Breast epithelium (tissue), 4 donors: ENCODE measurements at regions not wholly inside any gene's neighbourhood (a gene's known extent, or its start where the extent isn't known, plus 50 kb on each side); places are given as distances from the start of the nearest gene placed in this dataset.
A peak's percentile ranks its signal among the peaks of the same experiment; 100 is the strongest.
"Not testable (repeated sequence)": the region's sequence is repeated elsewhere in the genome, so short reads cannot be mapped to it uniquely, and the experiment has no call there.

Experiments used
- DNase-seq, 2 donors: peaks; one replicate each; pipeline ENCODE4 v3.0.0-alpha.2; 2019; ENCODE audit warnings: low spot score in 2 of 2
- H3K27ac ChIP-seq, 2 donors: fragments of 200-600 bp; sonication (generic) in 1 of 2; one replicate each; pipeline ENCODE4 v1.5.1; 2016 to 2019; ENCODE audit warnings: mild to moderate bottlenecking in 1 of 2
- H3K27me3 ChIP-seq, 2 donors: fragments of 200-600 bp; sonication (generic) in 1 of 2; one replicate each; pipeline versions ENCODE4 v1.5.1 to v1.6.0; 2017 to 2019; ENCODE audit warnings: control low read depth in 1 of 2, mild to moderate bottlenecking in 1 of 2
- H3K36me3 ChIP-seq: fragments of 200-600 bp; one replicate; pipeline ENCODE4 v1.5.1; 2019
- H3K4me1 ChIP-seq, 2 donors: fragments of 200-600 bp; sonication (generic); one replicate each; pipeline ENCODE4 v1.5.1; 2016 to 2019; ENCODE audit warnings: control low read depth in 1 of 2
- H3K4me3 ChIP-seq, 3 donors: fragments of 200-600 bp; sonication (generic); 1 replicate in 2 of 3; 2 replicates in 1 of 3; pipeline ENCODE4 v1.5.1; 2016 to 2019; ENCODE audit warnings: mild to moderate bottlenecking in 3 of 3, moderate library complexity in 2 of 3
- H3K9me3 ChIP-seq, 2 donors: fragments of 200-600 bp; sonication (generic) in 1 of 2; one replicate each; pipeline ENCODE4 v1.5.1; 2016 to 2019; ENCODE audit warnings: control low read depth in 1 of 2
- POLR2A ChIP-seq: fragments of 450-650 bp; IDR thresholded peaks from one replicate; pipeline ENCODE4 v1.6.1; 2016; ENCODE audit warnings: antibody characterized with exemption, mild to moderate bottlenecking, moderate library complexity
- POLR2AphosphoS5 ChIP-seq, 3 donors: sonication (generic); formaldehyde crosslinking; IDR thresholded peaks; one replicate each; pipeline ENCODE4 v1.6.1; 2017; ENCODE audit warnings: antibody characterized with exemption in 3 of 3
- intact Hi-C: fragments of 100-400 bp; cut with DNase I; formaldehyde crosslinking; loops from one replicate; pipeline ENCODE4 v1.15.1; 2023; ENCODE audit warnings: low total_unique reads
- TF ChIP-seq, protein P1 (sequence below), 3 donors: fragments of 450-650 bp; IDR thresholded peaks; one replicate each; pipeline ENCODE4 v1.5.1; 2016 to 2017; ENCODE audit warnings: antibody characterized with exemption in 3 of 3, mild to moderate bottlenecking in 3 of 3, moderate library complexity in 3 of 3

DNA sequence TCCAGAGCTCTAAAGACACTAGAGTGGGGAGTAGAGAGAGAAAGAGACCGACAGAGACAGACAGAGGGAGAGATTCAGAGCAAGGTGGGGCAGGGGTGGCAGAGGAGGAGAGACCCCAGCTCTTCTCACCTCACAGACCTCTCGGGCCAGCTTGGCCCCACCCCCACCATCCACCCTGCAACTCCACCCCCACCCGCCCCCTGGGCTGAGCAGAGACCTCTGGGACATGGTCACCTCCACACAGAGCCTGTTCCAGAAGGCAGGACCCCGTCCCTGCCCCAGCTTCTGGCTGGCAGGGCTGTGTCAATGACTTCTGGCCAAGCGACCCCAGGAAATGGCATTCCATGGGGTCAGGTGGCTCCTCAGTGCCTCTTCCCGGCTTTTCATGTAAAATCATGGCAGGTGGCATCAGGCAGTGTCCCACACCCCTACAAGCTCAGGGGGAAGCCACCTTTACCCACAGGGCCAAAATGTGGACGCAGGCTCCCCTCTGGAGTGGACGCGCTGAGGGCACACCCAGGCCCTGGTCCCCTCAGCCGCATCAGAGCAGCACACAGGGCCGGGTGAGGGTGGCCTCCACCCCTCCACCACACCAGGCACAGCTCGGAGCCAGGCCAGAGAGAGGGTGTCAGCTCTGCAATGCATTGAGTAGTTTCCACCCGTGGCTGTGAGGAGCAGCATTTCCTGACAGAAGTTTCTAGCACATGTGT lies 131.2 kb upstream of the LPCAT1 start:
- no peak for TF ChIP-seq POLR2A

DNA sequence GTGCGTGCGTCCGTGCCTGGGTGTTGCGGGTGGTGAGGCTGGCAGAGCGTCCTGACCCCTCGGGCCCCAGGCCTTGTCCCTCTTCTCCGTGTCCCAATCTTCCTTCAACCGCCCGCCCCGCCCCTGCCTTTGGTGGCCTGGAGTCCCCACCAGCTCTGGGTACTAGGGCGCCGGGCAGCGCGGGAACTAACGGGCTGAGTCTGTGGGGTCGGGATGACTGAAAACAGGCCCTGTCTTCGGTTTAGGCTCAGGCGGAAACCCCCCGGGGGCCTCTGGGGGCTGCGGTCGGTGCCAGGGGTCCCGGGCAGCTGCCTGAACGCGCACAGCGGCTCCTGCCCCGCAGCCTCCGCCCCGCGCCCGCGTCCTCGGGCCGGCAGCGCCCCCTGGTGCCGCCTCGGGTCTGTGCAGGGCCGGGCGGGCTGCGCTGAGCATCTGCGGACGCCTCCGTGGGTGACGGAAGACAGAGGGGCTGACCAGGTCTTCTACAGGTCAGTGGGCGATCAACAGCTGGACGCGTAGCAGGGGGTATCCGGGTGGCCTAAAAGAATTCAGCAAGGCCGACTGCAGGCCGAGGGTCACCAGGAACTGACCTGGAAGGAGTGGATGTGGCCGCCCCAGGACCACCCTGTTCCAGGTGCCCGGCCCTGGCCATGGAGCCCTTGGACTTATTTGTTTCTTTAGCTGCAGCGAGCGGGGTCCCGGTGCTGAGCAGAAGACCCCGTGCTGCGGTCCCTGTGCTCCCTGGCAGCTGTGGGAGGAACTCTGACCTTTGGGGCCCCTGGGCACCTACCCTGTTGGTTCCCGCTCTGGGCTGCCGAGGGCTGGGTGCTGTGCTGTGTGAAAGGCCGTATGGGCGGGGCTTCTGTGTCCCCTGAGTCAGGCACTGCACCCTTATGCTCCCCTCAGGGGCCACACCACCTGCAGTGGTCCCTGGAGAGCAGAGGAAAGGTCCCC lies 130.2 kb upstream of the LPCAT1 start:
- not testable (repeated sequence) for H3K27ac ChIP-seq, H3K4me1 ChIP-seq, H3K36me3 ChIP-seq, DNase-seq, H3K9me3 ChIP-seq
- intact Hi-C loops: loop anchor here (5.0 kb wide), 1 partner anchor 487 kb away; no protein-coding TSS in a partner anchor
- TF ChIP-seq, protein P1, sequence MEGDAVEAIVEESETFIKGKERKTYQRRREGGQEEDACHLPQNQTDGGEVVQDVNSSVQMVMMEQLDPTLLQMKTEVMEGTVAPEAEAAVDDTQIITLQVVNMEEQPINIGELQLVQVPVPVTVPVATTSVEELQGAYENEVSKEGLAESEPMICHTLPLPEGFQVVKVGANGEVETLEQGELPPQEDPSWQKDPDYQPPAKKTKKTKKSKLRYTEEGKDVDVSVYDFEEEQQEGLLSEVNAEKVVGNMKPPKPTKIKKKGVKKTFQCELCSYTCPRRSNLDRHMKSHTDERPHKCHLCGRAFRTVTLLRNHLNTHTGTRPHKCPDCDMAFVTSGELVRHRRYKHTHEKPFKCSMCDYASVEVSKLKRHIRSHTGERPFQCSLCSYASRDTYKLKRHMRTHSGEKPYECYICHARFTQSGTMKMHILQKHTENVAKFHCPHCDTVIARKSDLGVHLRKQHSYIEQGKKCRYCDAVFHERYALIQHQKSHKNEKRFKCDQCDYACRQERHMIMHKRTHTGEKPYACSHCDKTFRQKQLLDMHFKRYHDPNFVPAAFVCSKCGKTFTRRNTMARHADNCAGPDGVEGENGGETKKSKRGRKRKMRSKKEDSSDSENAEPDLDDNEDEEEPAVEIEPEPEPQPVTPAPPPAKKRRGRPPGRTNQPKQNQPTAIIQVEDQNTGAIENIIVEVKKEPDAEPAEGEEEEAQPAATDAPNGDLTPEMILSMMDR (IDR thresholded peaks at IDR 0.05): peak in 2 of 3 donors; percentile 26 to 40
- H3K27me3 ChIP-seq: peaks cover 0 to 25% of the 10 kb centered on the region in 2 donors
- H3K4me3 ChIP-seq: peak overlapping the region in 2 of 3 donors; percentile 20 to 45

More for the DNA sequence above, 131.2 kb upstream of the LPCAT1 start:
- H3K27me3 ChIP-seq: peaks cover 0 to 30% of the 10 kb centered on the region in 2 donors
- H3K9me3 ChIP-seq: no peaks in the 10 kb centered on the region
- no peak for DNase-seq
- H3K27ac ChIP-seq: no peak overlapping the region
- intact Hi-C loops: loop anchor here (5.0 kb wide), 1 partner anchor 488 kb away; no protein-coding TSS in a partner anchor
- no peaks in the 10 kb centered on the region for H3K36me3 ChIP-seq
- H3K4me1 ChIP-seq: peaks cover 0 to 4% of the 10 kb centered on the region in 2 donors
- no peak overlapping the region for H3K4me3 ChIP-seq

DNA sequence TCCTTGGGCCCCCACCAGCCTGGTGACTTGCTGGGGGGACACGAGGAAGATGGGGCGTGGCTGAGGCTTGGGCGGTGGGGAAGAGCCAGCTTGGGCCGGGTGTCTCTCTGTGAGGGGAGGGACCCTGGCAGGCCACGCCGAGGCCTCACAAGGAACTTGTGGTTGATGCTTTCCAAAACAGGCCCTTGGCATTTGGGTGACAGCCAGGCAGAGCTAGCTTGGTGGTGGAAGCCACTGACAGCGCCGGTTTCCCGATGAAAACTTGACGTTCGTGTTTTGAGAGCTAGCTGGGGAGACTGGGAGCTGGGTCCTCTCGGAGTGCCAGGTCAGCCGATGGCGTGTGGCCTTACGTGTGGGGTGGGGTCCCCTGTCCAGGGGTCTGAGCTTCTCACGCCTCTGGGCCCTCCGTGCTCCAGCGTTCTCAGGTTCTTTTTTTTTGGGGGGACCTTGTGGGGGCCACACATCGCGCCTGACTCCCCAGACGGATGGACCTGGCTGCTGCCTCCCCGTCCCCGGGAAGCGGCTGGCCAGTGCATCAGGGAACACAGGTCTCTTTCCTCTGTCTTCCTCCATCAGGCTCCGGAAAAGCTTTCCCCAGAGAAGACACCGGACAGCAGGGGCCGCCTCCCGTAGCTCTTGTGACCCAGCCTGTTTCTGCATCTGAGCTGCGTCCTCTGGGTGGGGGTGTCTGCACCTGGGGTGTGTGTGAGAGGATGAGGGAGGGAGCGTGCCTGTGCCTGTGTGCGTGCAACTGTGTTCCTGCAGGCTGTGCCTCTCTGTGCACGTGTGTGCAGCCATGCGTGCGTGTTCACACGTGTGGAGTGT lies 129.3 kb upstream of the LPCAT1 start:
- H3K27ac ChIP-seq: no peak overlapping the region
- peaks cover 0 to 25% of the 10 kb centered on the region in 2 donors for H3K27me3 ChIP-seq
- H3K4me3 ChIP-seq: peak overlapping the region in 2 of 3 donors; percentile 20 to 45
- intact Hi-C loops: loop anchor here (5.0 kb wide), 1 partner anchor 486 kb away; no protein-coding TSS in a partner anchor
- no peak for TF ChIP-seq POLR2A
- no peak for TF ChIP-seq POLR2AphosphoS5 (IDR thresholded peaks at IDR 0.05)
- TF ChIP-seq, protein P1 (IDR thresholded peaks at IDR 0.05): no peak
- H3K36me3 ChIP-seq: no peaks in the 10 kb centered on the region
- H3K9me3 ChIP-seq: no peaks in the 10 kb centered on the region
- DNase-seq: no peak
- H3K4me1 ChIP-seq: peaks cover 0 to 4% of the 10 kb centered on the region in 2 donors

DNA sequence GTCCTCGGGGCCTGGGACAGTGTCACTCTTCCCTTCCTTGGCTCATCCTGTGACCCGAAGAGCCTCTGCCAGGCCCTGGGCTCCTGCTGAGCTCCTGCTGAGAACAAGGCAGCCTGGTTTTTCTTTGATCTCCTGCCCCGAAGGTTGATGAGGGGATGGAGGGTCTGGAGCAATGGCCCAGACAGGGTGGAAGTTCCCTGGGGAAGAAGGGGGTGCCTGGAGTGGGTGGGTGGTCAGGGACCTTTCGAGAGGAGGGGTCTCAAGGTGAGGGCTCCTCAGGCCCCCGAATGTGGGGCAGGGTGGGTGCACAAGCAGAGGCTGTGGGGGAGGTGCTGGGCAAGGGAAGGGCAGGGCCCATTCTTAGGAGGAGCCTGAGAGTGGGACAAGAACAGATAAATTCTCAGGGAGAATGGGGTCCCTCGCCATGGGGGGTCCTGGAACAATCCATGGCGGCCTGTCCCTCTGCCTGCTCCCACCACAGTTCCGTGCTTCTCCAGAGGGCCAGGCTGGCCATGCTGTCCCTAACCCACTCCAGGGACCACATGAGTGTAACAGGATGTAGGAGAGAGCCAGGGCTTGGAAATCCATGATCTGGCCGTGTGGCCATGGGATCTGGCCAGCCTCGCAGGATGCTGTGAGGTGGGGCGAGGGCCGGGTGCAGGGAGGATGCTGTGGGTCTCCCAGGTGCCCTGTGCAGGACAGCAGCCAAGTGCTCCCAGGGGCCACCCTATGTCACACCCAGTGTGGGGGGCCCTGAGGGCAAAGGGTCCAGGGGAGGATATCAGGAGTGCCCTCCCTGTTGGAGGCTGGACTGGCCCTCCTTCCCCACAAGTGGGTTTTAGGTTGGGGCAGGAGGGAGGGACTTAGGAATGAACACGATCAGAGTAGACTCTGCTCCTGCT lies 128.5 kb upstream of the LPCAT1 start:
- Histone ChIP-seq H3K4me3 (no peak overlapping the region), H3K27me3 (peaks cover 0 to 20% of the 10 kb centered on the region in 2 donors), H3K4me1 (peaks cover 0 to 4% of the 10 kb centered on the region in 2 donors), H3K36me3 (no peaks in the 10 kb centered on the region), H3K9me3 (no peaks in the 10 kb centered on the region), H3K27ac (no peak overlapping the region)
- intact Hi-C loops: loop anchor here (5.0 kb wide), 1 partner anchor 485 kb away; no protein-coding TSS in a partner anchor
- no peak for TF ChIP-seq POLR2A
- TF ChIP-seq, protein P1 (IDR thresholded peaks at IDR 0.05): no peak
- no peak for TF ChIP-seq POLR2AphosphoS5 (IDR thresholded peaks at IDR 0.05)
- DNase-seq: no peak
